Fibroblast of mammary gland (primary cell): ENCODE measurements at regions not wholly inside any gene's neighbourhood (a gene's known extent, or its start where the extent isn't known, plus 50 kb on each side); places are given as distances from the start of the nearest gene placed in this dataset.

Source experiments
- DNase-seq: peaks from one replicate; pipeline ENCODE4 v3.0.0-alpha.2; 2010; ENCODE audit warnings: low read depth
- H3K4me3 ChIP-seq: 2 replicates; pipeline ENCODE4 v1.5.1; 2011; ENCODE audit warnings: low read depth, mild to moderate bottlenecking, low read length, moderate library complexity; ENCODE audit not compliant: control insufficient read depth
- TF ChIP-seq, protein P1 (sequence below): conservative IDR thresholded peaks from 2 replicates; pipeline ENCODE4 v1.5.1; 2011; ENCODE audit warnings: low read depth, low read length, inconsistent platforms; ENCODE audit not compliant: control insufficient read depth, insufficient read depth

DNA sequence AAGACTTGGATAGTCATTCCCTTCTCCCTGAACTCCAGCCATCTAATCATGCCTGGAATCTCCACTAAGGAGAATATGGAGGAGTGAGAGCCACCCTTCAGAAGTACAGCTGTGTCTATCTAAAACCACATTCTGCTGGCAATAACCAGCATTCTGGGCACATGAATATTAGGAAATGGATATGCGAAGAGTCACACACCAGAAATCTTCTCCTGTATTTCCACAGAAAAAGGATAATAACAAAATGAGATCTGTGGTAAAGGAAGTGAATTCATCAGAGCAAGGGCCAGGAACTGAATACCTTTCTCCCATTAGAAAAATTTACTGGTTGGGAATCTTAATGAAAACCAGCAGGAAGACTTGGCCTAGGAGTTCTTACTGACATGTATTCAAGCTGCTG lies 218.8 kb downstream of the SCG2 start:
- peak; percentile 65 for DNase-seq
- H3K4me3 ChIP-seq = no peak overlapping the region
- TF ChIP-seq, protein P1, sequence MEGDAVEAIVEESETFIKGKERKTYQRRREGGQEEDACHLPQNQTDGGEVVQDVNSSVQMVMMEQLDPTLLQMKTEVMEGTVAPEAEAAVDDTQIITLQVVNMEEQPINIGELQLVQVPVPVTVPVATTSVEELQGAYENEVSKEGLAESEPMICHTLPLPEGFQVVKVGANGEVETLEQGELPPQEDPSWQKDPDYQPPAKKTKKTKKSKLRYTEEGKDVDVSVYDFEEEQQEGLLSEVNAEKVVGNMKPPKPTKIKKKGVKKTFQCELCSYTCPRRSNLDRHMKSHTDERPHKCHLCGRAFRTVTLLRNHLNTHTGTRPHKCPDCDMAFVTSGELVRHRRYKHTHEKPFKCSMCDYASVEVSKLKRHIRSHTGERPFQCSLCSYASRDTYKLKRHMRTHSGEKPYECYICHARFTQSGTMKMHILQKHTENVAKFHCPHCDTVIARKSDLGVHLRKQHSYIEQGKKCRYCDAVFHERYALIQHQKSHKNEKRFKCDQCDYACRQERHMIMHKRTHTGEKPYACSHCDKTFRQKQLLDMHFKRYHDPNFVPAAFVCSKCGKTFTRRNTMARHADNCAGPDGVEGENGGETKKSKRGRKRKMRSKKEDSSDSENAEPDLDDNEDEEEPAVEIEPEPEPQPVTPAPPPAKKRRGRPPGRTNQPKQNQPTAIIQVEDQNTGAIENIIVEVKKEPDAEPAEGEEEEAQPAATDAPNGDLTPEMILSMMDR = no peak

DNA sequence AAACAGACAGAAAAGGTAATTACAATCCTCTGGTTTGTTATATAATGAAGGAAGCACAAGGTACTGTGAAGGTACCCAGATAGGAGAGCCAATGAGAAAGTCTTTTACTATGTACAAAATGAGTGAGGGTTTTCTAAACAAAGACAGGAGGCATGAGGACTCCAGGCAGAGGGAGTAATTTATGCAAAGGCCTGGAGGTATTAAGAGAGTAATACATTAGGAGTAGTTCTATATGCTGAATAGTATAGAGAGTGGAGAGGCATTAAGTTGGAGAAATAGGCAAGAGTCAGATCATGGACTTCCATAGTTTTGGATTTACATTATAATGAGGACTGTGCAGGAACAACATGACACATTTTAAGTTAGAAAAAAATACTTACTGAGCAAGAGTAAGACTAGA lies 216.0 kb downstream of the SCG2 start:
- TF ChIP-seq, protein P1 = no peak
- H3K4me3 ChIP-seq = no peak overlapping the region
- DNase-seq = no peak

- no peak overlapping the region for H3K4me3 ChIP-seq
- no peak for DNase-seq
These were observed 215.2 kb downstream of the SCG2 start for GRCh38 chr2:223386984-223387383.

DNA sequence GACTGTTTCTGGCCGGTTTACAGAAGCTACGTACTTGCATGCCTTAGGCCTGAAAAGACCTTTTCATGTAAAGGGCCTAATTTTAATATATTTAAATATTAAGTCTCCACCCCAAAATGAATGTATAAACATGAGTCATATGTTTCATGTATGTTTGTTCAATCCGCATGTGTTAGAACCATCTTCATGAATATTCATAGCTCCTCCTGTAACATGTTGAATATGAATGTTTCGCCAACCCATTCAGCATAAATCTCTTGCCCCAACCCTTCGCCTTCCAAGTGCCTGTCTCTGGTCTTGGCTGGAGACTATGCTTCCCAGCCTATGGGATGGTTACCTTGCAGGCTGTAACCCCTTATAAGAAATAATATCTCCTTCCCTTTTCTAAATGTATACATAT lies 212.5 kb downstream of the SCG2 start:
- DNase-seq = no peak
- H3K4me3 ChIP-seq = no peak overlapping the region

More at GRCh38 chr2:223386984-223387383, 215.2 kb downstream of the SCG2 start:
- TF ChIP-seq, protein P1 = no peak

GRCh38 chr2:223396993-223397392 lies 205.2 kb downstream of the SCG2 start:
- no peak overlapping the region for H3K4me3 ChIP-seq
- TF ChIP-seq, protein P1 = no peak
- peak; percentile 24 for DNase-seq

More for the DNA sequence above, 212.5 kb downstream of the SCG2 start:
- TF ChIP-seq, protein P1 = no peak

DNA sequence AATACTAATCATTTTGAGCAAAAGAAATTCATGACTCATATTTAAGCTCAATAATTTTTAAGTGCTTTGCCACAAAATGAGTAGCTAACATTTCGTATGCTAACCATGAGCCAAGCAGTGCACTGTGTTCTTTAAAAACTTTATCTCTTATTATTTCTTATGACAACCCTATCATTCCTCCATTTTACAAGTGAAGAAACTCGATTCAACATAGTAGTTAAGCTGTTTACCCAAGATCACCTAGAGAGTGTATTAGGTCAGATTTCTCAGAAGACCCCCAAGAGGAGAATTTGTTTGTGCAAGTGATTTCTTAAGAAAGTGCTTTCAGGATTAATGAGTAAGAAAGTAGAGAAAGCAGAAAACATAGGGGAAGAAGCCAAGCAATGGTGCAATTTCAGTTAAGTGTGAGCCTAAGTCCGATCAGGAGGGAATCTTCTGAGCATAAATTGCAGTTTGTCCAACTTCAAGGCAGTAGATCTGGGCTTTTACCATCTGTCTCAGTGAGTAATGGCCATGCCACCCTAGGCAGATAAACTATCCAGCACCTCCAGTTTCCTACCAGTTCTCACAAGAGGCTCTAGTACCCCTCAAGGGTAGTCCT lies 202.7 kb downstream of the SCG2 start:
- no peak overlapping the region for H3K4me3 ChIP-seq
- no peak for DNase-seq
- TF ChIP-seq, protein P1 = no peak

GRCh38 chr2:223404616-223405015 lies 197.5 kb downstream of the SCG2 start:
- DNase-seq = no peak
- TF ChIP-seq, protein P1 = no peak
- no peak overlapping the region for H3K4me3 ChIP-seq
